IPS DF 19.7 (cell line): ENCODE measurements at regions not wholly inside any gene's neighbourhood (a gene's known extent, or its start where the extent isn't known, plus 50 kb on each side); places are given as distances from the start of the nearest gene placed in this dataset.
"Not testable (repeated sequence)": the region's sequence is repeated elsewhere in the genome, so short reads cannot be mapped to it uniquely, and the experiment has no call there.

ENCODE experiments used
- DNase-seq: peaks from one replicate; pipeline ENCODE4 v3.0.0-alpha.2; 2013; ENCODE audit warnings: low read depth, low spot score

DNA sequence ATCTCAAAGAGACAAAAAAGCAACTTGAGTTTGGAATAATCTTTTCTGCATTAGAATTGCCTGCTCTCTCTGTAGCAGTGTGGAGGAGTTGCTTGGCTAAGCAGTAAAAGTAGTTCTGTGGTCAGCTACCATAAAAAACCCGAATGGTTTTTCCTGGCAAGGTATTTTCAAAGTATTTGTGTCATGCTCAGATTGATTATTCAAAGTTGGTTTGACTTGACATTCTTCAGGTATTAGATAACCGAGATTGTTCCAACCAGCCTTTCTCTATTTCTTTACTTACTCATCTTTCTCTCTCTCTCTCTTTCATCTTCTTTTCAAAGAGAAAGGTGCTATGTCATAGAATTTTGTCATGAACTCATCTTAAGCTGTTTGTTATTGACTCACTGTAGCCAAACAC lies 404.9 kb downstream of the CPS1 start:
- no peak for DNase-seq

DNA sequence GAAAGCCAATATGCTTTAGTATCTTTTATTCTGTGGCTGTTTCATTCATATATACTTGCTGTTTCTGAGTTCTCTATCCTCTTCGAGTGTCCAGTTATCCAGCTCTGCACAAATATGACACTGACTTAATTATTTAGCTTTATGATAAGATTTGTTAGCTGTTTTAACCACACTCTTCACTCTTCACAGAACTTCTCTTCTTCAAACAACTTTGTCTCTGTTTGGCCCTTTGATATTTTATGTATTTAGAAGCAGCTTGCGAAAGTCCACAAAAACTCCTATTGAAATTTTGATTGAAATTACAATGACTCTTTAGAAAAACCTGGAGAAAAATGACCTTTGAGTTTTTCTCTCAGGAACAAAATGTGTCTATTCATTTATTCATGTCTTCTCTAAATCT lies 407.0 kb downstream of the CPS1 start:
- no peak for DNase-seq

DNA sequence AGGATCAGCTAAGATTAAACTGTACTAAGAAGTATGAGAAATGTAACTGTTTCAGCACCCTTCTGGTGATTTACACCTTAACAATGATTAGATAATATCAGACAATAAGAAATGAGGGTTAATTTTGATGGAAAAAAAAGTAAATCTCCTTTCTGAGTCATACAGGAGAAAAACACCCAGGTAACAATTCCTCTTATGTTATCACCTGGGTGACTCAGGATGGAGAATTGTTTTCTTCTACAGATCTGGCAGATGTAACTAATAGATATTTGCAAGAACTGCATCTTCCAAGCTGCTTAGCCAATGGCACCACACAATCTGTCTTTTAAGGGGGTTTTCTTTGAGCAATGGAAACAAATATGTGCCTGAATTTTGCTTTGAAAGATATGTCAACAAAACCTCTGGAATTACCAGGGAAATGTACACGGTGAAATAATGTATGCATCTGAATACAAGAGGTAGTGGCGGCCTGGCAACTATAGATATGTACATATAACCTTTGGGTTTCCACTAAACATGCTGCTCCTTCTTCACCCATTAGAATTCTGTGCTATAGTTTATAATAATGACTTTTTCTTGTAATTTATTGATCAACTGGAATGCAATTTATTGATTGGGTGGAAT lies 407.9 kb downstream of the CPS1 start:
- no peak for DNase-seq

DNA sequence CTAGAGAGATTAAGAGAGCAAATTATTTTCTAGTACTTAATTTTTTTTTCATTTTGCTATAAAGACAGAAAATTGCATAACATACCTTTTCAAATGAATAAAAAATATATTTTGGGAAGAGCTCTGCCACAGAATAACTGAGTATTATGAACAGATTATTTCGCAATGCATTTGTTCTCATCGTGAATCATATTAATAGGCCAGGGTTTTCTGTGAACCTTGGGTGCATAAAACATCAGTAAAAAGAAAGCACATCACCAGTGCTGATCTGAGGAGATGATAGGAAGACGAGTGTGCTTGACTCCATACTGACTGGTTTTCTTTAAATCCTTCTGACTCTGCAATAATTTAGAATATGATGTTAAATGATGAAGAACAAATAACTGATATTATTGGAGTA lies 409.1 kb downstream of the CPS1 start:
- DNase-seq = no peak

DNA sequence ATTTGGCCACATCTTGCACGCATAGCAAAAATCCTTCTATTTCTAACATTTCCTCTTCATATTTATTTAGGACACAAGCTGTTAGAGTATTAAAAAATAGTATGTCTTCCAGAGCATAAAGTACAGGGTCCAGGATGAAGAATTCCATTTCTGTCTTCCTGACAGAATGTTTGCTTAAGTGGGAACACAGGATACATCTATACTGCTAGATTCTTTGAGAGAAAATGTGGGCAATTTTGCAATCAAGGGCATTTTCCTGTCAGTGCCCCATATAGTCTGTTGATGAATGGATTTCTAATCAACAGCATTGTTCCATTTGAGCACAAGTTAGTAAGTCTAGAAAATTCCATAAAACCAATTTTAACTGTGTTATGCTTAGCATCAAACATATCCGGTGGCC lies 409.9 kb downstream of the CPS1 start:
- no peak for DNase-seq

DNA sequence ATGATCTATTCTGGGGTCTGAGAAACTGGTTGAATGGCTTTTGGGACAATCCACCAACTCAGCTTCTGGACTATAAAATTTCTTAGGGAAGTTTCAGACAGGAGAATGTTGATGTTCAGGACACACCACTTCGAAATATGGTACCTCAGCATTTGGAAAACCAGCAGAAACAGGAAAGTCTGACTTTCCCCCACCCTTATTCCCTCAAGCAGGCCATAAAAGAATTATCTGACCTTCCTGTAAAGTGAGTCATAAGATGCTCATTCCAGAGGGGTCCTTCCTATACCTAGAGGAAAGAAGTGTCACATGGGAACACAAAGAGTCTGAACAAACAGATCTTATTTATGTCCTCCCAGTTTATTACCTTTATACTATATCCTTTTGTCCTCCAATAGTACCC lies 415.0 kb downstream of the CPS1 start:
- no peak for DNase-seq

DNA sequence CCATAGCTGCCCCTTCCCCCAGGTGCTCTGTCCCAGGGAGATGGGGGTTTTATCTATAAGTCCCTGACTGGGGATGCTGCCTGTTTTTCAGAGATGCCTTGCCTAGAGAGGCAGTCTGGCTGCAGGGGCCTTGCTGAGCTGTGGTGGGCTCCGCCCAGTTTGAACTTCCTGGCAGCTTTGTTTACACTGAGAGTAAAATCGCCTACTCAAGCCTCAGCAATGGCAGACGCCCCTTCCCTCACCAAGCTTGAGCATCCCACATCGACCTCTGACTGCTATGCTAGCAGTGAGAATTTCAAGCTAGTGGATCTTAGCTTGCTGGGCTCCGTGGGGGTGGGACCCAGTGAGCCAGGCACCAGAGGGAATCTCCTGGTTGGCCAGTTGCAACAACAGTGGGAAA lies 430.4 kb downstream of the CPS1 start:
- not testable (repeated sequence) for DNase-seq

DNA sequence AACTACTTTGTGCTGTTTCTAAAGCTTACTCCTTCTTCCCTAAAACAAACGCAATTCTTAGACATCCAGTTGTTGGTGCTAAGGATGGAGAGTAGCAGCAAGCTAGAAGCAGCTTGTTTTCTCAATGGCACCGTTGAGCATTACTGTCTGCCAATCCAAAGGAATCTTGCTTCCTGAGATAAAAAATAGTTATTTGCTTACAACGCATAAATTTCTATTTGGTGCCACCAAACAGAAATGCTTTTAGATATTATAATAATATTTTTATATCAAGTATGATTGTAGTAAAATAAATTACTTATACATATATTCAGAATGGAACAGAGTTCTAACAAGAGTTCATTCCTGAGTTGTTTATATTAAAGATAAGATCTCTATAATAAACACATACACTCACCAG lies 434.7 kb downstream of the CPS1 start:
- no peak for DNase-seq

DNA sequence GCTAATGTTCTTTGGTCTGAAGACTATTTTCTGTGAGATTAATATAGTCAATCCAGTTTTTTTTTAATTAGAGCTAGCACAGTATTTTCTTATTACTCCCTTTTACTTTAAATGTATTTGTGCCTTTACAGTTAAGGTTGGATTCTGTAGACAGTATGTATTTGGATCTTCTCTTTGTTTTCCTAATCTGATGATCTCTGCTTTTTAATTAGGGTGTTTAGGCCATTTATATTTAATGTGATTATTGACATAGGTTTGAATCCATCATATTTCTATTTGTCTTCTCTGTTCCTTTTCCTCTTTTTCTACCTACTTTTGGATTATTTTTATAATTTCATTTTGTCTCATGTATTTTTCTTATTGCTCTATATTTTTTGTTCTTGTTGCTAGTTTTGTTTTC lies 437.7 kb downstream of the CPS1 start:
- no peak for DNase-seq

DNA sequence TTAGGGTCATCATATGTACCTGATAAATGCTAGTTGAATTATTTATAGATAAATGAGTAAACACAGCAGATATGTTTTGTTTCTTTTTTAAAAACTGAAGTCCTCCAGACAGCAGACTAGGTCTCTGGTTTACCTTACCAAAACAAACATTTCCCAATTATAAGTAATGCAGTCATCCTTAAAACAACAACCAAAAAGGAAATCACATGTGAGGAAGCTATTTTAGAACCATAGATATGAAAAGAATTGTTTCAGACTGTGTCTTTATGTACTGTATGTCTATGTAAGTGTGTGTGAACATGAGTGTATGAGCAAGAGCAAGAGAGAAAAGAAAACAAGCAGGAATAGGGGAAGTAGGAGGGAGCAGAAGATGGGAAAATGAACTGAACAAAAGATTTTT lies 441.0 kb downstream of the CPS1 start:
- DNase-seq = no peak

DNA sequence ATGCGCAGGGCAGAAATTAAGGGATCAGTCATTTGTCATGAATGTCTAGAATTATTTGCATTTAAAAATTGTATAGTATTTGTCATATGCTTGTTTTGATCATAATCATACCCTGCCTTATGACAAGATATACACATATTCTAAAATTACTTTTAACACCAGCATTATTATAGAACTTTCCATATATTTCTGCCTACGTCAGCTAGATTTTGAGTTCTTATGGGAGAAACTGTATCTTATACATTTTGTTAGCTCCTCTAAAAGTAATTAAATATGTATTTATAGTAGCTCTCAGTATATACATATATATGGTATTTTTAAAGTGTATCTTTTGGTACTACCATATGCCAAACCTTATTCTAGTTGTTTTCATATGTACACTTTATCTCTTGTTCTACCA lies 441.9 kb downstream of the CPS1 start:
- no peak for DNase-seq

DNA sequence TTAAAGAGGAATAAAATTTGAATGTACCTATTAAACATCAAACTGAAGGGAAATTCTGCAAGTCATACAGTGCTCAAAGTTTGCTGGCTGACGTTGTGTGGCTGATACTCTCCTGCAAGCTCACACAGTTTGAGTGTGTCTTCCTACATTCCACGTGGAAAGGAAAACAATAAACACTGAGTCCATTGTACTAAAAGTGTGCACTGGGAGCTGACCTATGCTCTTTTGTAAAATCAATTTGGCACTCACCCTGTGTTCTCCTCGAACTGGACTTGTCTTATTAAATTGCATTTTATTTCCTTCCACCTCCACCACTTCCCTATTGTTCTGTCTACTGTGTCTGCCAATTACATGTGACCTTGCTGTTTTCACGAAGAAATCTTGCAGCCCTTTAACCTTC lies 458.0 kb downstream of the CPS1 start:
- no peak for DNase-seq

DNA sequence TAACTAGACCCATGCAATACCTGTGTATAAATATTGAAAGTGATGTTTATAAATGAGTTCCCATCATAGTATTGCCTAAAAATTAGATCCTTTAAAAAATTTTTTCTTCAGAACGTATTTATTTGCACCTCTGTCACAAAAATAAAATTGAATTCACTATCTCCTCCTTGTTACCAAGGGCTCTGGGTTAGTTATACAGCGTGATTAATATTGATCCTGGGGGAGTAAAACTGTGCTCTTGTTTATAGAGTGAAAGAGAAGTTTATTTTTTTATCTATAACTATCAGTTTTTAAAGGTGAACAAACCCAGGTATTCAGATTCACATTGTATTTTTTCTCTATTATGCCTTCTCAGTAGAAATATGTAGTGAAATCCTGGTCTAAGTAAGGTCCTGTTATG lies 458.5 kb downstream of the CPS1 start:
- no peak for DNase-seq

DNA sequence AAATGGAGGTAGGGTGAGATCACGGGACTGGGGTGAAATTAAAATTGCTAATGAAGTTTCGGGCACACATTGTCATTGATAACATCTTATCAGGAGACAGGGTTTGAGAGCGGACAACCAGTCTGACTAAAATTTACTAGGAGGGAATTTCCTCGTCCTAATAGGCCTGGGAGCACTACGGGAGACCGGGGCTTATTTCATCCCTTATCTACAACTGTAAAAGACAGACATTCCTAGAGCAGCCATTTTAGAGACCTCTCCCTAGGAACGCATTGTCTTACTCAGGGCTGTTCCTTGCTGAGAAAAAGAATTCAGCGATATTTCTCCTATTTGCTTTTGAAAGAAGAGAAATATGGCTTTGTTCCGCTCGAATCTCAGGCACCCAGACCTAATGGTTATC lies 468.7 kb downstream of the CPS1 start:
- DNase-seq = not testable (repeated sequence)

DNA sequence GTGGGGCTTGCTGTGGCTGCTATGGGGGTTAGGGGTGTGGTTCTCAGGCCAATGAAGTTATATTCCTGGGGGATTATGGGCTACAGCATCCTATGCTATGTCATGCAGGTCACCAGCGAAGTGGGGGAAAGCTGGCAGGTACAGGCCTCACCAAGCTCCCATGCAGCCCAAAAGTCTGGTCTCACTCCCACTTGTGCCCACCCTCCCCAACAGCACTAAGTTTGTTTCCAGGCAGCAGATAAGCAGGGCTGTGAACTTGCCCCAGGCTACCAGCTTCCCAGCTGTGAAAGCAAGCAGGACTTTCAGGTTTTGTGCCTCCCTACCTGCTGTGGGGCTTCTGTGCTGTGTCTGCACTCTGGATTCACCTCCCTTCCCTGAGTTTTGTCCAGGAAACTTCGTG lies 469.7 kb downstream of the CPS1 start:
- no peak for DNase-seq

DNA sequence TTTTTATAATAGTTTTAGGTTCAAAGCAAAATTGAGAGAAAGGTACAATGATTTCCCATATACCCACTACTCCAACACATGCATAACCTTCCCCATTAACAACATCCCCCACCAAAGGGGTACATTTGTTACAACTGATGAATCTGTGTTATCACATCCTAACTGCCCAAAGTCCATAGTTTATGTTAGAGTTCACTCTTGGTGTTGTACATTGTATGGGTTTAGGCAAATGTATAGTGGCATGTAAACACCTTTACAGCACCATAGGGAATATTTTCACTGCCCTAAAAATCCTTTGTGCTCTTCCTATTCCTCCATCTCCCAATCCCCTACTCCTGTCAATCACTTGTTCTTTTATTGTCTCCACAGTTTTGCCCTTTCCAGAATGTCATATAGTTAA lies 471.6 kb downstream of the CPS1 start:
- no peak for DNase-seq

DNA sequence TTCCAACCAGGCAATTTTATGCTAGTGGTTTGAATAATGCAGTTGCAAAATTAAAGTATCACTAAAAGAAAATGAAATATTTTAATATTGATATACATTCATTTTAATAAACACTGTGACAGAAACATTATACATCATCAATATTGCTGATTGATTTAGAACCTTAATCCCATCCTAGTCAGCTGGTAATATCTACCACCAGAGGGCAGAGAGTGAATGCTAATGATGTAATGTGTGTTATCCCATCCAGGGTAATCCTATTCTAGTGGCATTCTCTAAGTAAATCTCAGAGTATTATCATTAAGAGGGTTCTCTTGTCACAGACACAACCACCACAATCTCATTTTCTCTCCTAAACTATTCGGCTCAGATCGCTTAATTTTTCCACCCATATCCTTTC lies 477.4 kb downstream of the CPS1 start:
- DNase-seq = no peak

DNA sequence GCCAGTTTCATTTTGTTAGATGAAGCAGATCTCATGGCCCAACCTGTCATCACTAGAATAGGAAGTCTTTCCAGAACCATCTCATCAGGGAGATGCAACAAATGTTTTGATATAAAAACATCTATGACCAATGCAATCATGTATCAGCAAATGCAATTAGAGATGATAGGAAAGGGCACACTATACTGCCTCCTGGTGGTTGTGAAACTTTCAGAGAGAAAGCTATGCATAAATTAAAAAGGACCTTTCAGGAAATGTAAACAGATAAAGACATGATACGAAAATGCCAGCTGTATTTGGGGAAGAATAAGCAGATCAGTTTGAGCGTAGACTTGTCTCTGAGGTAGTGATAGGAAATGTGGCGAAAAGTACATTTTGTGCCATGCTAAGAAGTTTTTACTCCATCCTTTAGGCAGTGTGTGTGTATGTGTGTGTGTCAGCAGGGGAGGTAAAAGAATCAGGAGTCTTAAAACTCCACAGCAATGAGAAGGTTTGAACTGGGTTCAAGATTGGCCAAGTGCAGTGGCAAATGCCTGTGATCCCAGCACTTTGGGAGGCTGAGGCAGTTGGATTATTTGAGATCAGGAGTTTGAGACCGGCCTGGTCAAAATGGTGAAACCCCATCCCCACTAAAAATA lies 479.3 kb downstream of the CPS1 start:
- no peak for DNase-seq

DNA sequence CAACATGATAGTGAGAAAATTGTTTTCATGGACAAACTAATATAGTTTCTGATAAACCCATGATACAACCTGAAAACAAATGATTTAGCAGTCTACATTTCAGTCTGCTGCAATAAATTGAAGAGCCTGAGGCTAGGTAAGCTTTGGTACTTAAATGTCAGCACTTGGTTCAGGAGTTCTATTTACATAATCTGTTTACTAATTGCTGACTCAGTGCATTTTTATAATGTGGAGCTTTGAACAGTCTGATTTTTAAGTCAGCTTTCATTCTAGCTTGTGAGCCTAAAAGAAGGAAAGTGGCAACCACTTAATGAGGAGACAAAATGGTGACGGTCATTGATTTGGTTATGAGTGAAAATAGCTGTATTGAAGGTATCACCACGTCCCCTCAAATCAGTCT lies 488.6 kb downstream of the CPS1 start:
- no peak for DNase-seq

DNA sequence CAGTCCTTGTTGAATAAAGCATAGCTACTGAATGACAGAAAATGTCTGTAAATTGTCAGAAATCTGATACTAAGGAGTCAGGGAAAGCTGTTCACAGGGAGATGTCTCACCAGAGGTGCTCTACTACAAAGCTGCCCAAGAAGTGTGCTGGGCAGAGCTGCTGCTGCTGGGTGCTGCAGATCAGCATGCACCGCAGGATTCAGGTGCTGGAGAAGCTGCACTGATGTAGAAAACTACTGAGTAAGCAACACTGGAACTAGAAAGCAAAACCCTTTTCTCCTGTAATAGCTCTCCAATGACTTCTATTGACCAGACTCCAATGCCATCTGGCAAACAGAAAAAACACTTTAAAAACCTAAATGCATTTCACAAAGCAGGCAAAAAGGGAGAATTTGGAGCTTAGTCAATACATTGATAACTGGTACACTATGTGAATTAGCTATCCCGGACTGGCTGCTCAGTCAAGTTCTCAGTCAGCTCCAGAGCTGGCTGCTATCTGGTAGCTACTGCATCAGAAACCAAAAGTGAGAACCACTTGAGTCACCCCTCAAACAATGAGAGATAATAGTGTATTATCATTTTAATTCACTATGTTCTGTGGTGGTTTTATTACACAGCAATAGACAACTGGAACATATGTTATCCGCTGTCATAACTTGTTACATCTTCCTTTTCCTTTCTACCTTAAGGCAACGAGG lies 493.1 kb downstream of the CPS1 start:
- no peak for DNase-seq

DNA sequence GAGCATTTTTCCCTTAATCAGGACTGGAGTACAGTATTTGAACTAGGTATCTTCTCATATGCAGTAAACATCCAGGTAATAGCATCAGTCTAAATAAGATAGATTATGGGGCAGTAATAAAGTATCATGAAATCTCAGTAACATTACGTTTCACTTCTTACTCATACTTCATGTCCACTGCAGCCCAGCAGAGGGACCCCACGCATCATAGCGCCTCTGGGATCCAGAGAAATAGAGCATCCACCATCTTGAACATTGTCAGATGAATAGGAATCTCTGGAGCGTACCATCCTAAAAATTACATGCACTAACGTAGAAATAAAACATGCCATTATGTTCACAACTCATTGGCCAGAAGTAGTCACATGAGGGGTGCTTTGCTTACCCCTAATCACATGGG lies 499.0 kb downstream of the CPS1 start:
- DNase-seq = no peak

DNA sequence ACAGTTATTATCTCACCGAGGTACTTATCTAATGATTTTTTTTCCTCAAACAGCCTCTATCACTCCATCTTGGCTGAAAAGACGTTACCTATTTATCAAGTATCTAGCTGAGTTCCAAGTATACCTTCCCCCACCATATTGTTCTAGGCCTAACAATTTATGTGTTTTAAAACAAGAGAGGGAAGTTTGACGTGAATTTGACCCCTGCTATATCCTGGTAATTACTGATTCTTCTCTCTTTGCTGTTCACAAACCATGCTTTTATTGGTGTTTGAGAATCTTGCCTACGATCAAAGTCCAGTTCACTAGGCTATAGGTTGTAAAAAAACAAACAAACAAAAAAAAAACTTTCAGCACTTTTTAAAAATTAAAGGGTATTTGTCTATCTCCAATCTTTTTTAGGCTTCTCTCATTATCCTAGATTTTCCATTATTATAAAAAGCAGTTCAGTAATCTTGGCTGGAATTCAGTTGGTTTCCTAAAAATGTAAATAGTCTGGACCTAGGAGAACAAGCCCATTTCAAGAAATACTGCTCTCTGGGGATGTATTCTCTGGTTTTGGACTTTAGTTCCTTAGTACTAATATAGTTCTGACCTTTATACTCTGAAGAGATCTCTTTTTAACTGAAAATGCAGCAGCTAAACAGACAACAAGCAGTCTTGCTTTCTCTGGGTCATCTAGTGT lies 505.4 kb downstream of the CPS1 start:
- no peak for DNase-seq

DNA sequence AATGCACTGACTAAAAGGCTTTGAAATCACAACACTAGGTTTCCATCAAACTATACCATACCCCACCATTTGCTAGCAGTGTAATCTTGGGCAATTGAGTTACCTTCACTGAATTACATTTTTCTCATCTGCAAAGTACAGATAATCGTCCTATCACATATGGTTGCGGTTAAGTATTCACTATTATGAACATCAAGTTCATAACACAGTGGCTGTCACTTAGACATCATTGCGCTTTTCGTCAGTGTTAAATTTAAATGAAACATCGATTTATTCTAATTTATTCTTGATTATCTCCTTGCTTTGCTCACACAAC lies 505.9 kb downstream of the CPS1 start:
- no peak for DNase-seq
